K562 (cell line): ENCODE measurements at regions not wholly inside any gene's neighbourhood (a gene's known extent, or its start where the extent isn't known, plus 50 kb on each side); places are given as distances from the start of the nearest gene placed in this dataset.

Experiments
- ATAC-seq: fragments of 200-7000 bp; cut with Tn5 transposase; 3 replicates; pipeline ENCODE4 v1.9.1; 2020; ENCODE audit warnings: moderate library complexity
- BruUV-seq: library from RNA; stranded (reverse); fragments of 400-500 nt; replicated peaks from 2 replicates; lab custom pipeline; 2021; lab: Mats Ljungman, UMichigan
- CTCF ChIA-PET: fragments of 300-600 bp; formaldehyde crosslinking; extraction: SDS; loops from one replicate; lab custom pipeline; 2021; ENCODE audit warnings: low intra/inter-chr PET ratio; lab: Yijun Ruan, JAX
- POLR2A ChIA-PET: fragments of 300-600, 350-650 bp; sonication (Branson Sonifier 250); formaldehyde crosslinking; extraction: SDS; loops from one replicate; lab custom pipeline; 2021; ENCODE audit warnings: antibody characterized with exemption, inconsistent platforms; lab: Yijun Ruan, JAX
- DNase-seq, 4 experiments: peaks; one replicate each; pipeline versions ENCODE4 v3.0.0 to v3.0.0-alpha.2; 2011 to 2018; ENCODE audit warnings: low spot score in 3 of 4, mixed read lengths in 3 of 4; ENCODE audit errors: extremely low read depth in 1 of 4
- FAIRE-seq: peaks from 2 replicates; lab custom pipeline; 2011; peaks lifted over from hg19 to GRCh38; lab: Jason Lieb, UNC
- H2AFZ ChIP-seq: 2 replicates; pipeline ENCODE4 v1.6.0; 2011; ENCODE audit warnings: low read depth, low read length, control low read depth, inconsistent platforms
- H3K27ac ChIP-seq: fragments of 200-600 bp; 3 replicates; pipeline ENCODE4 v1.8.0; 2011; ENCODE audit warnings: low read depth, mild to moderate bottlenecking, control low read depth, inconsistent platforms, low read length, moderate library complexity, mixed read lengths; ENCODE audit errors: extremely low read depth
- H3K27me3 ChIP-seq, 2 experiments: fragments of 300-600 bp in 1 of 2; 2 replicates in 1 of 2; 3 replicates in 1 of 2; pipeline versions ENCODE4 v1.6.0 to v1.8.0; 2011; ENCODE audit warnings: inconsistent platforms in 2 of 2, low read length in 2 of 2, mild to moderate bottlenecking in 1 of 2, mixed read lengths in 1 of 2, moderate library complexity in 1 of 2; ENCODE audit not compliant: control insufficient read depth in 2 of 2, insufficient read depth in 2 of 2
- H3K36me3 ChIP-seq: fragments of 300-600 bp; 3 replicates; pipeline ENCODE4 v1.8.0; 2011; ENCODE audit warnings: mild to moderate bottlenecking, low read length, inconsistent platforms; ENCODE audit not compliant: control insufficient read depth, insufficient read depth
- H3K4me1 ChIP-seq, 2 experiments: fragments of 200-600 bp in 1 of 2; replicated peaks in 1 of 2; 2 replicates in 1 of 2; 3 replicates in 1 of 2; pipeline versions ENCODE4 v1.5.1 to v1.8.0; 2011; ENCODE audit warnings: inconsistent platforms in 2 of 2, low read length in 2 of 2, mild to moderate bottlenecking in 1 of 2, mixed read lengths in 1 of 2, moderate library complexity in 1 of 2; ENCODE audit not compliant: control insufficient read depth in 2 of 2, insufficient read depth in 2 of 2
- H3K4me2 ChIP-seq: 2 replicates; pipeline ENCODE4 v1.6.1; 2011; ENCODE audit warnings: low read length, control low read depth, inconsistent platforms, mixed read lengths; ENCODE audit not compliant: insufficient read depth
- H3K4me3 ChIP-seq: fragments of 200-600 bp; sonication (generic), shearing (Covaris generic); 2 replicates; pipeline ENCODE4 v1.5.1; 2016; ENCODE audit warnings: control low read depth, inconsistent platforms
- H3K79me2 ChIP-seq: fragments of 200-600 bp; 3 replicates; pipeline ENCODE4 v1.8.0; 2011; ENCODE audit warnings: low read length, inconsistent platforms; ENCODE audit not compliant: control insufficient read depth, insufficient read depth
- H3K9ac ChIP-seq, 2 experiments: 2 replicates each; pipeline versions ENCODE4 v1.6.0 to v1.6.1; 2011; ENCODE audit warnings: low read depth in 2 of 2, low read length in 2 of 2, control low read depth in 1 of 2, inconsistent platforms in 1 of 2, mild to moderate bottlenecking in 1 of 2, mixed read lengths in 1 of 2; ENCODE audit not compliant: insufficient read depth in 1 of 2
- H3K9me1 ChIP-seq: one replicate; pipeline ENCODE4 v1.6.0; 2011; ENCODE audit warnings: inconsistent platforms, mild to moderate bottlenecking, low read length, moderate library complexity; ENCODE audit not compliant: control insufficient read depth, insufficient read depth
- H3K9me3 ChIP-seq: replicated peaks from 2 replicates; pipeline ENCODE4 v1.5.1; 2011; ENCODE audit warnings: low read depth, low read length, inconsistent platforms; ENCODE audit not compliant: control insufficient read depth, insufficient read depth
- H4K20me1 ChIP-seq: replicated peaks from 2 replicates; pipeline ENCODE4 v1.6.1; 2011; ENCODE audit warnings: low read length, inconsistent platforms, mixed read lengths; ENCODE audit not compliant: control insufficient read depth, insufficient read depth
- EWSR1 ChIP-seq: fragments of 450-650 bp; IDR thresholded peaks from 2 replicates; pipeline ENCODE4 v1.6.1; 2018; ENCODE audit warnings: borderline replicate concordance, mild to moderate bottlenecking, low read depth, moderate library complexity; ENCODE audit not compliant: partially characterized antibody
- FOS ChIP-seq: IDR thresholded peaks from 3 replicates; pipeline ENCODE4 v1.6.1; 2011; ENCODE audit not compliant: insufficient read length; ENCODE audit errors: extremely low read depth
- HNRNPK ChIP-seq: fragments of 200-400 bp; formaldehyde crosslinking; IDR thresholded peaks from one replicate; pipeline ENCODE4 v1.6.1; 2018; ENCODE audit warnings: mild to moderate bottlenecking, low read depth, low read length; ENCODE audit not compliant: poor library complexity, severe bottlenecking
- JUN ChIP-seq, 2 experiments: sonication (generic) in 1 of 2; formaldehyde crosslinking in 1 of 2; IDR thresholded peaks; 2 replicates each; pipeline versions ENCODE4 v1.6.1 to v1.8.0; 2012 to 2022; ENCODE audit warnings: borderline replicate concordance in 2 of 2, mild to moderate bottlenecking in 2 of 2, improper control_type of control experiment in 1 of 2, low read depth in 1 of 2, low read length in 1 of 2, missing genetic modification reagents in 1 of 2
- MIER1 ChIP-seq: fragments of 450-650 bp; IDR thresholded peaks from 2 replicates; pipeline ENCODE4 v1.6.1; 2016; ENCODE audit warnings: antibody characterized with exemption, mild to moderate bottlenecking, low read depth
- PATZ1 ChIP-seq: fragments of 250-450 bp; sonication (Bioruptor Pico); IDR thresholded peaks from 2 replicates; pipeline ENCODE4 v1.5.0; 2020; ENCODE audit warnings: mild to moderate bottlenecking, borderline replicate concordance
- SIN3B ChIP-seq: fragments of 450-650 bp; IDR thresholded peaks from 2 replicates; pipeline ENCODE4 v1.6.1; 2017; ENCODE audit warnings: low read depth, mild to moderate bottlenecking, moderate library complexity
- SMARCB1 ChIP-seq: IDR thresholded peaks from 2 replicates; pipeline ENCODE4 v1.6.1; 2011; ENCODE audit warnings: improper control_type of control experiment, low read depth; ENCODE audit not compliant: insufficient read length
- ZNF184 ChIP-seq: sonication (generic); formaldehyde crosslinking; IDR thresholded peaks from 2 replicates; pipeline ENCODE4 v1.5.0; 2020; ENCODE audit warnings: missing genetic modification reagents
- ZNF263 ChIP-seq: sonication (generic); formaldehyde crosslinking; IDR thresholded peaks from 2 replicates; pipeline ENCODE4 v1.8.0; 2022; ENCODE audit warnings: mild to moderate bottlenecking, missing genetic modification reagents, borderline replicate concordance
- ZNF408 ChIP-seq: fragments of 250-450 bp; sonication (Bioruptor Pico); IDR thresholded peaks from 2 replicates; pipeline ENCODE4 v1.4.0; 2020; ENCODE audit warnings: low read depth, mild to moderate bottlenecking, moderate library complexity
- WGBS: fragments of 100-300 bp; shearing (Covaris generic); methylation state at CpG from one replicate; pipeline ENCODE4 v1.1.6; 2016; ENCODE audit warnings: low coverage, mixed read lengths; ENCODE audit not compliant: insufficient coverage; ENCODE audit errors: missing lambda C conversion rate; 5-methylcytosine and 5-hydroxymethylcytosine counted together
- in situ Hi-C: fragments of 300-500 bp; cut with MboI; formaldehyde crosslinking; loops from 4 replicates; pipeline ENCODE4 v1.15.0; 2018; ENCODE audit warnings: inconsistent platforms, mixed read lengths
- intact Hi-C: fragments of 100-400 bp; cut with micrococcal nuclease; formaldehyde crosslinking; loops from 2 replicates; pipeline ENCODE4 v1.14.2; 2022
- TF ChIP-seq, protein P1 (sequence below): fragments of 250-450 bp; sonication (Bioruptor Pico); IDR thresholded peaks from 2 replicates; pipeline ENCODE4 v1.5.0; 2021; ENCODE audit warnings: mild to moderate bottlenecking, borderline replicate concordance

DNA sequence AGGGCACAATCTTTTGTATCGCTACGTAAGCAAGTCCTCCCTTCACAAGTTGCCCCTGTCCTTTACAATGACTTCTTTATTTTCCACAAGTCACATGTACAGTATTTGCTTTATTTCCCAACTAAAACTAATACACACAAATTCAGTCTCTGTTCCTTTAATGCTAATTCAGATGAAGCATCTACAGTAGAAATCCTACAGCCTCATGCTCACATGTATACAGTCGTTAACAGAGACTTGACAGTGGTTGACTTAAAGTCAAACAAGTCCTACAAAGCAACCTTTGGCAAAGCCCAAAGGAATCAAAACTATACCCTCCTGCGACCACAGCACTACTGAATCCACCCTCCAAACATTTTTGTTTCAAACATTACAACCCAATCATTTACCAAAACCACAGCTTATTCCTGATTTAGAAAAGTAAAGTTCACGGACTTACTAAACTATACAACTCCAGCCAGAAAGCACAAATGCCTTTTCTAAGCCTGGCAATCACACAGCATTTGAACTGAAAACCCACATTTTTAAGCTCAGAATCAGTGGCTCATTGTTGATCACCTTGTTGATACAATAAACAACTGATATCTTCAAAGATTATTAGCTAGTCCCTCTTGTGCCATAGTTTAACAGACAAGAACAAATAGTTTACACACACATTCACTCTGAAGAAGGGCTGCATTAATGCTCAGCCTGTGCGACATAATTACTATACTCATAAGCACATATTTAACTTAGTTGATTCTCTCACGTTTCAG, 70.9 kb upstream of the NHSL1 start:
- H3K9me3 ChIP-seq, result no peaks in the 10 kb centered on the region
- H3K4me2 ChIP-seq, result no peak overlapping the region
- H2AFZ ChIP-seq, result no peak overlapping the region
- ATAC-seq (no peak), DNase-seq (no peak), FAIRE-seq (no peak)
- no peaks in the 10 kb centered on the region for H3K79me2 ChIP-seq
- H4K20me1 ChIP-seq, result no peaks in the 10 kb centered on the region
- intact Hi-C loops (no loop called here), in situ Hi-C loops (no loop called here)
- CTCF ChIA-PET, result no interaction called here
- POLR2A ChIA-PET, result interaction anchor here (0.7 to 1.2 kb wide), 2 partner anchors 10 to 1642 kb away, joined by 3 read pairs; no protein-coding TSS in a partner anchor
- BruUV-seq, result no TSS peak
- WGBS, result 1% methylated on average over 7 of the region's 7 CpGs
- H3K27me3 ChIP-seq, result peaks cover 28 to 40% of the 10 kb centered on the region in 2 experiments; a peak in 4 of 5 replicates
- no peaks in the 10 kb centered on the region for H3K9me1 ChIP-seq
- no peak overlapping the region for H3K9ac ChIP-seq
- H3K4me1 ChIP-seq, result no peaks in the 10 kb centered on the region
- TF ChIP-seq ZNF263 (no peak), ZNF184 (CRISPR knock-in tag) (no peak), ZNF408 (CRISPR knock-in tag) (no peak), FOS (no peak), PATZ1 (CRISPR knock-in tag) (no peak), MIER1 (no peak), SMARCB1 (no peak), SIN3B (no peak), JUN (IDR thresholded peaks at IDR 0.05; ENCODE audit: borderline replicate concordance, low read depth, low read length) (no peak), JUN (CRISPR knock-in tag; IDR thresholded peaks at IDR 0.05; ENCODE audit: borderline replicate concordance) (no peak), EWSR1 (no peak), HNRNPK (no peak)
- TF ChIP-seq, protein P1, sequence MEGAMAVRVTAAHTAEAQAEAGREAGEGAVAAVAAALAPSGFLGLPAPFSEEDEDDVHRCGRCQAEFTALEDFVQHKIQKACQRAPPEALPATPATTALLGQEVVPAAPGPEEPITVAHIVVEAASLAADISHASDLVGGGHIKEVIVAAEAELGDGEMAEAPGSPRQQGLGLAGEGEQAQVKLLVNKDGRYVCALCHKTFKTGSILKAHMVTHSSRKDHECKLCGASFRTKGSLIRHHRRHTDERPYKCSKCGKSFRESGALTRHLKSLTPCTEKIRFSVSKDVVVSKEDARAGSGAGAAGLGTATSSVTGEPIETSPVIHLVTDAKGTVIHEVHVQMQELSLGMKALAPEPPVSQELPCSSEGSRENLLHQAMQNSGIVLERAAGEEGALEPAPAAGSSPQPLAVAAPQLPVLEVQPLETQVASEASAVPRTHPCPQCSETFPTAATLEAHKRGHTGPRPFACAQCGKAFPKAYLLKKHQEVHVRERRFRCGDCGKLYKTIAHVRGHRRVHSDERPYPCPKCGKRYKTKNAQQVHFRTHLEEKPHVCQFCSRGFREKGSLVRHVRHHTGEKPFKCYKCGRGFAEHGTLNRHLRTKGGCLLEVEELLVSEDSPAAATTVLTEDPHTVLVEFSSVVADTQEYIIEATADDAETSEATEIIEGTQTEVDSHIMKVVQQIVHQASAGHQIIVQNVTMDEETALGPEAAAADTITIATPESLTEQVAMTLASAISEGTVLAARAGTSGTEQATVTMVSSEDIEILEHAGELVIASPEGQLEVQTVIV (CRISPR knock-in tag), result no peak
- TF ChIP-seq, all 486 proteins: peak for 0
- Histone ChIP-seq H3K27ac (no peak overlapping the region), H3K4me3 (no peak overlapping the region), H3K36me3 (no peaks in the 10 kb centered on the region)
